Activated CD4-positive, alpha-beta T cell treated with anti-CD3 and anti-CD28 coated beads, Interleukin-2, amount 10 ng/mL, durations not matched to agents 24 days and 14 days (primary cell): ENCODE measurements at regions not wholly inside any gene's neighbourhood (a gene's known extent, or its start where the extent isn't known, plus 50 kb on each side); places are given as distances from the start of the nearest gene placed in this dataset.
"Not testable (repeated sequence)": the region's sequence is repeated elsewhere in the genome, so short reads cannot be mapped to it uniquely, and the experiment has no call there.

Experiments used
- DNase-seq: peaks from one replicate; pipeline ENCODE4 v3.0.0; 2022
- H3K27ac Mint-ChIP-seq: one replicate; pipeline ENCODE4 v1.8.0; 2022; ENCODE audit warnings: mild to moderate bottlenecking, mixed read lengths
- H3K27me3 Mint-ChIP-seq: one replicate; pipeline ENCODE4 v1.8.0; 2022; ENCODE audit warnings: mixed read lengths
- H3K36me3 Mint-ChIP-seq: one replicate; pipeline ENCODE4 v1.8.0; 2022; ENCODE audit warnings: low read depth, mild to moderate bottlenecking, mixed read lengths
- H3K4me1 Mint-ChIP-seq: one replicate; pipeline ENCODE4 v1.8.0; 2021; ENCODE audit warnings: mixed read lengths
- H3K4me3 Mint-ChIP-seq: one replicate; pipeline ENCODE4 v1.8.0; 2022; ENCODE audit warnings: mild to moderate bottlenecking, moderate library complexity, mixed read lengths
- H3K9me3 Mint-ChIP-seq: one replicate; pipeline ENCODE4 v1.8.0; 2021; ENCODE audit warnings: mixed read lengths
- intact Hi-C: fragments of 100-400 bp; cut with micrococcal nuclease; formaldehyde crosslinking; loops from one replicate; pipeline ENCODE4 v1.15.1; 2023

DNA sequence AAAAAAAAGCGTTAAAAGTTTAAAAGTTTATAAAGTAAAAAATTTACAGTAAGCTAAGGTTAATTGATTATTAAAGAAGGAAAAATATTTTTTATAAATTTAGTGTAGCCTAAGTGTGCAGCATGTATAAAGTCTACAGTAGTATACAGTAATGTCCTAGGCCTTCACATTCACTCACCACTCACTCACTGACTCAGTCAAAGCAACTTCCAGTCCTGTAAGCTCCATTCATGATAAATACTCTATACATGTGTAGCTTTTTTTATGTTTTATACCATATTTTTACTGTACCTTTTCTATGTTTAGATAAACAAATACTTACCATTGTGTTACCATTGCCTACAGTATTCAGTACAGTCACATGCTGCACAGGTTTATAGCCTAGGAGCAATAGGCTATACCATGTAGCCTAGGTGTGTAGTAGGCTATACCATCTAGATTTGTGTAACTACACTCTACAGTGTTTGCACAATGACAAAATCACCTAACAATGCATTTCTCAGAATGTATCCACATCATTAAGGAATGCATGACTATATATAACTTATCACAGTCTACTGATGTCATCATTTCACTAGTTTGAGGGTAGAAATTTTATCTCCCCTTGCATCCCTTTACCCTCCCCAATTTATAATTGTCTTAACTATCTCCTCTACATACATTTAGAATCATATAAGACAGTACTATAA is 158.4 kb upstream of the USP9X start:
- H3K4me3 Mint-ChIP-seq, intact Hi-C loops, DNase-seq, H3K9me3 Mint-ChIP-seq, H3K36me3 Mint-ChIP-seq, H3K27me3 Mint-ChIP-seq, H3K27ac Mint-ChIP-seq, H3K4me1 Mint-ChIP-seq: not testable (repeated sequence)

DNA sequence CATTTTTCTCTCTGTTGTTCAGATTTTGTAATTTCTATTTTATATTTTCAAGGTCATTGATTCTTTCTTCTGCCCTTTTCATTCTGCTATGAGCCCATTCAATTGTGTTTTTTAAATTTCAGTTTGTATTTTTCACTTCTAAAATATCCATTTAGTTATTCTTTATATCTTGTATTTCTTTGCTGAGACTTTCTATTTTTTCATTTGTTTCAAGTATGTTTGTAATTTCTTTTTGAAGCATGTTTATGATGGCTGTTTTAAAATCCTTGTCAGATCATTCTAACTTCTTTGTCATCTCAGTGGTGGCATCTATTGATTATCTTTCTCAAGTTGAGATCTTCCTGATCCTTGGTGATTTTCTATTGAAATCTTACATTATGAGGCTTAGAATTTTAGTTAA is 157.2 kb upstream of the USP9X start:
- Mint-ChIP-seq H3K4me3 (no peak overlapping the region), H3K4me1 (peaks cover 9% of the 10 kb centered on the region), H3K9me3 (peaks cover 4% of the 10 kb centered on the region), H3K27ac (no peak overlapping the region), H3K27me3 (no peaks in the 10 kb centered on the region), H3K36me3 (no peaks in the 10 kb centered on the region)
- intact Hi-C loops, result no loop called here
- DNase-seq, result no peak

DNA sequence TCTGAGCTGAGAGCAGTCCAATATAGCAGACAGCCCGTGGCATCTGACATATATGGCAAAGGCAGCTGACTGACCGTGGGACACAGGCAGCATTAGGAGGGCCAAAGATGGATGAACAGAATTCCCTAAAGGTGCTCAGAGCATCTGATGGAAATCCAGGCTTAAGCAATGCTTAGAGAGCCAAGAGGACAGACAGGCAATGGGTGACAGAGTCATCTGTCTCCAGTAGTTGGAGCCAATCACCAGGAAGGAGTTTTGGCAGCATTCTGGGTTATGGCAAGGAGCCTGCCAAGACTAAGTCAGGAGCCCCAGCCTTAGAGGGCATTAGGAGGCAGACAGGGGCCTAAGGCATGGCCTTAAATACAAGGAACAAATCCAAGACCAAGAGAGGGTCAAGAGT is 153.3 kb upstream of the USP9X start:
- Mint-ChIP-seq H3K36me3 (no peaks in the 10 kb centered on the region), H3K9me3 (peaks cover 4% of the 10 kb centered on the region), H3K27ac (peak overlapping the region; percentile 72), H3K27me3 (no peaks in the 10 kb centered on the region), H3K4me1 (peaks cover 18% of the 10 kb centered on the region), H3K4me3 (no peak overlapping the region)
- intact Hi-C loops, result loop anchor here (2.0 to 5.0 kb wide), 3 partner anchors 80 to 195 kb away; partner anchors contain the start of gene MED14
- DNase-seq, result no peak

DNA sequence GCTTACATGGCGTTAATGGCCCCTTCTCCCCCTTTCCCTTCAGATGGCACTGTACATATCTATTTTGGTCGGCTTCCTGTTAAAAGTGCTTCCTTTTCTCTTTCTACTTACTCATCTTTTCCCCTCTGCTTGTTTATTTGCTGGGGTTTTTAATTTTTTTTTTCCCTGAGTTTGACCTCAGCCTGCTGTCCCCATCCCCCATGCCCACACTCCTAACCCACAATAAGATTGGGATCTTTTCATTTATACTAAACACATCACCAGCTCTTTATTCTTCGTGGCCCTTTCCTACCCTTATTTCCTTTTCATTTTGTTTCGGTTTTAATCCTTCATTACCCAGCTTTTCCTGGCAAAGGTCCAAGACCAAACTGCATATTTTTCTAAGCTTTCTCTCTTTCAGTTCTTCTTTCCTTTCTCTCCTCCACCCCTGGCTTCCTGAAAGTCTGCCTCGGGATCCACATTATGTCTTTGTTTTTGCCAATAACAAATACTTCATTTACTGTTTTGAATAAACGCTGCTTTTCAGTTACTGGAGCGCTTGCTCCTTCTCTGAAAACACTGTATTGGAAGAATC is 152.0 kb upstream of the USP9X start:
- Mint-ChIP-seq H3K27me3 (no peaks in the 10 kb centered on the region), H3K4me3 (peak overlapping the region; percentile 79), H3K36me3 (no peaks in the 10 kb centered on the region), H3K4me1 (peaks cover 18% of the 10 kb centered on the region), H3K9me3 (peaks cover 3% of the 10 kb centered on the region), H3K27ac (peak overlapping the region; percentile 95)
- DNase-seq, result peak; percentile 72
- intact Hi-C loops, result loop anchor here (1.0 to 5.0 kb wide), 4 partner anchors 79 to 196 kb away; partner anchors contain the start of gene MED14

DNA sequence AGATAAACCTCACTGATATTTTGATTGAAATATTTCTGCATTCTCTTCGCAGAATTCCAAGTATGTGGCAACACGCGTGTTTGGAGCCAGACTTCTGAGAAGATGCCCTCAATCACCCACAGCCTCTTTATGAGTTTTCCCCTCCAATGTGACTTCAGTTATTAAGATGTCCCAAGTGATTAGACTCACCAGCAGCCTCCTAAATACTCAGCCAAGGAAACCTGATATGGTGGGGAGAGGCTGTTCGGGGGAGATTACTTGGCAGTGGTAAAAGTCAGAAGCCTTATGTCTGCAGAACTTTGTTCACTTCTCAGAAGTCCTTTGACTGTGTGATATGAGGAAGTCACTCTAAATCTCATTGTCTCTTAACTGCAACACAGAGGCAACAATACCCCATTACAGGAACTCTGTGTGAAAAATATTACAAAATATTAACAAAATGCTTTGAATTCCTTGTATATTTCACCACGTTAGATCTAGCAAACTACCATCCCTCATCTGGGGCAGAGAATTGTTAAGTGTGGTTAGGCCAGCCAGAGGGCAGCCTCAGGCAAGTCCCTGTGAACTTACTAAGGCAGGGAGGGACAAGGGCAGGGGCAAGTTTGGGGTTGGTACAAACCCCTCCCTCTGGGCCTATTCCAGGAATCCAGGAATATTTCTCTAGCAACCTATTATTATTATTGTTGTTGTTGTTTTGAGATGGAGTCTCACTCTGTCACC is 151.4 kb upstream of the USP9X start:
- Mint-ChIP-seq H3K4me3 (peak overlapping the region; percentile 79), H3K4me1 (peaks cover 18% of the 10 kb centered on the region), H3K27me3 (no peaks in the 10 kb centered on the region), H3K36me3 (no peaks in the 10 kb centered on the region), H3K27ac (peak overlapping the region; percentile 95), H3K9me3 (no peaks in the 10 kb centered on the region)
- intact Hi-C loops, result loop anchor here (1.0 to 5.0 kb wide), 4 partner anchors 78 to 197 kb away; partner anchors contain the start of gene MED14
- DNase-seq, result peak; percentile 56

DNA sequence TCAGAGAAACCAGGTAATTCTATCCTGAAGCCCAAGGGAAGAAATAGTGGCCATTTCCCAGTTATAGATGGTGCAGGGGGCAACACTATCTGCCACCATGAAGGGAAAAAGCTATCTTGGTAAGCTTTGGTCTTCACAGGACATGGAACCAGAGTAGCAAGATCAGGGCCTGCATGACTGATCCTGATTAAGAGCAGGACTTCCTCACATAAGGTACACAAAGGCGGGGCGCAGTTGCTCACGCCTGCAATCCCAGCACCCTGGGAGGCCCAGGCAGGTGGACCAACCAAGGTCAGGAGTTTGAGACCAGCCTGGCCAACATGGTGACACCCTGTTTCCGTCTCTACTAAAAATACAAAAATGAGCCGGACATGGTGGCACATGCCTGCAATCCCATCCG is 148.4 kb upstream of the USP9X start:
- H3K36me3 Mint-ChIP-seq, result no peaks in the 10 kb centered on the region
- H3K27ac Mint-ChIP-seq, result no peak overlapping the region
- H3K4me3 Mint-ChIP-seq, result no peak overlapping the region
- H3K9me3 Mint-ChIP-seq, result no peaks in the 10 kb centered on the region
- intact Hi-C loops, result no loop called here
- DNase-seq, result no peak
- no peaks in the 10 kb centered on the region for H3K27me3 Mint-ChIP-seq
- peaks cover 15% of the 10 kb centered on the region for H3K4me1 Mint-ChIP-seq

DNA sequence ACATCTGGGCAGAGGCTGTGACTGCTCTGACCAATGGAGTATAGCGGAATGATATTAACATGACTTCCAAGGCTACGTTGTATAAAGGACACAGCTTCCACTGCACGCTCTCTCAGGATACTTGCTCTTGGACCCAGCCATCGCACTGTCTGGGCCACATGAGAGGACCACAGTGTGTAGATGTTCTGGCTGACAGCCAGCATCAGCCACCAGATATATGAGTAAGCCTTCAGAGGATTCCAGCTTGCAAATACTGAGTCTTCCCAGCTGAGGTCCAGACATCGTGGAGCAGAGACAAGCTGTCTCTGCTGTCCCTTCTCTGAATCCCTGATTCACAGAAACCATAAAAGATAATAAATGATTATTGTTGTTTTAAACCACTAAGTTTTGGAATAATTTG is 146.8 kb upstream of the USP9X start:
- intact Hi-C loops, result no loop called here
- Mint-ChIP-seq H3K4me3 (no peak overlapping the region), H3K4me1 (peaks cover 6% of the 10 kb centered on the region), H3K27ac (no peak overlapping the region), H3K9me3 (no peaks in the 10 kb centered on the region), H3K36me3 (no peaks in the 10 kb centered on the region), H3K27me3 (no peaks in the 10 kb centered on the region)
- no peak for DNase-seq

DNA sequence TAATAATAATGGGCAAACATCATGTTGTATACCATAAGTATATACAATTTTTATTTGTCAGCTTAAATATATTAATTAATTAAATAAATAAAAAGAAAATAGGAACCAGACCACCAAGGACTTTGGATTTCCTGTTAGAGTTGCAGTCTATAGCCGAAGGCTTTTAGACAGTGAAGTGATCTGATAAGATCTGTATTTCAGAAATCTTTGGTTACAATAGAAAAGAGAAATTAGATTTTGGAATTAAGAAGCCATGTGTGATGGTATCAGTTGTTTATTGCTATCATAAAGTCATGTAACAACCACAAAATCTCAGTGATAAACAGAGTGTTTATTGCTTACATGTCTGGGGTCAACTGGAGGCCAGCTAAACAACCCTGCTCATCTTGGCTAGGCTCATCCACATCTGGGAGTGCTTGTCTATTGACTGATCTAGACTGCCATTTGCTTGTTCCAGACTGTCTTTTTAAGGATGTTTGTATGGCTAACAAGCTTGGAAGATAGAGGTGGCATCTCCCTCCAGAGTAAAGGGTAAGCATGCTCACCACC is 142.1 kb upstream of the USP9X start:
- H3K4me3 Mint-ChIP-seq, result no peak overlapping the region
- H3K27ac Mint-ChIP-seq, result no peak overlapping the region
- H3K4me1 Mint-ChIP-seq, result no peaks in the 10 kb centered on the region
- intact Hi-C loops, result no loop called here
- no peaks in the 10 kb centered on the region for H3K9me3 Mint-ChIP-seq
- no peak for DNase-seq
- no peaks in the 10 kb centered on the region for H3K36me3 Mint-ChIP-seq
- no peaks in the 10 kb centered on the region for H3K27me3 Mint-ChIP-seq

DNA sequence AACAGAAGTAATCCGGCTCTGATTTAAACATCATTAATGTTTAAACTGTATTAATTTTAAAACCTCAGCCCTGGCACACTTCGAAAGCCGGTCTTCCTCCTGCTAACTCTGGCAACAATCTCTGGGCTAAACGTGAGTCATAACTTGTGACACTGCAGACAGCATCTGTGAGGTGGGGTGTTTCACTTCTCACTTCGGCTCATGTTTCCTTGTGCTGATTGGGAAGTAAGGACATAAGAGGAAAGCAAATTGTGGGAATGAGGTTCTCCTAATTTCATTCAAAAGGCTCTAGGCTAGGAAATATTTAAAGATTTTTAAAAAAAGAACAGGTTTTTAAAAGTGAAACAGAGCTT is 139.9 kb upstream of the USP9X start:
- Mint-ChIP-seq H3K36me3 (no peaks in the 10 kb centered on the region), H3K9me3 (no peaks in the 10 kb centered on the region), H3K27ac (no peak overlapping the region)

DNA sequence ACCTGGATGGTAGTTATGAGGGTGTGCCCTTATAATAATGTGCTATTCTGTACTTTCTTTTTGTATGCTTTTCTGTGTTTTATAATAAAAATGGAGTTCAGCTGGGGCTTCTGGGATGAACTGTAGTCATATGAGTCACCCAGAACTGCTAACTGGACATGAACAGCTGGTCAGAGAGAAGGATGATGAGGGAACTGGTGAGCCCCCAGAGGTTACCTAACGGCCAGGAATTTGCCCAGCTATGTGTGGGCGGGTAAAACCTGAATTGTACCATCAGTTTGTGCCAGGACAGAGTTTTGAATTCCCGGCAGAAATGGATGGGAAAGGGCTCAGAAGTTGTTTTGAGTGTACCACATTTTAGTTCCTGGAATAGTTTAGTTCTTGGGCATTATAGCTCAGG is 138.0 kb upstream of the USP9X start:
- intact Hi-C loops, result no loop called here
- Mint-ChIP-seq H3K27me3 (no peaks in the 10 kb centered on the region), H3K4me1 (peaks cover 4% of the 10 kb centered on the region), H3K36me3 (no peaks in the 10 kb centered on the region), H3K27ac (no peak overlapping the region), H3K9me3 (peaks cover 7% of the 10 kb centered on the region), H3K4me3 (no peak overlapping the region)
- no peak for DNase-seq

More for the DNA sequence above, 139.9 kb upstream of the USP9X start:
- intact Hi-C loops, result no loop called here
- no peak for DNase-seq
- Mint-ChIP-seq H3K4me3 (no peak overlapping the region), H3K27me3 (no peaks in the 10 kb centered on the region), H3K4me1 (no peaks in the 10 kb centered on the region)

DNA sequence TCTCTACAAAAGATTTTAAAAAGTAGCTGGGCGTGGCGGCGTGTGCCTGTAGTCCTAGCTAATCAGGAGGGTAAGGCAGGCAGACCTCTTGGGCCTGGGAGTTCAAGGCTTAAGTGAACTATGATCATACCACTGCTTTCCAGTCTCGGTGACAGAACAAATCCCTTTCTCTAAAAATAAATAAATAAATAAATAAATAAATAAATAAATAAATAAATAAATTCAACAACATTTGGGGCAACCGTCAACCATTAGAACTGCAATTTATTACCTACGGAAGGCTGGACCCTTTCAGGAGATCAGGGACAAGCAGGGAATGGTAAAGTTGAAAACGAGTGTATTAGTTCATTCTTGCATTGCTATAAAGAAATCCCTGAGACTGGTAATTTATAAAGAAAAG is 136.2 kb upstream of the USP9X start:
- no peak overlapping the region for H3K4me3 Mint-ChIP-seq

DNA sequence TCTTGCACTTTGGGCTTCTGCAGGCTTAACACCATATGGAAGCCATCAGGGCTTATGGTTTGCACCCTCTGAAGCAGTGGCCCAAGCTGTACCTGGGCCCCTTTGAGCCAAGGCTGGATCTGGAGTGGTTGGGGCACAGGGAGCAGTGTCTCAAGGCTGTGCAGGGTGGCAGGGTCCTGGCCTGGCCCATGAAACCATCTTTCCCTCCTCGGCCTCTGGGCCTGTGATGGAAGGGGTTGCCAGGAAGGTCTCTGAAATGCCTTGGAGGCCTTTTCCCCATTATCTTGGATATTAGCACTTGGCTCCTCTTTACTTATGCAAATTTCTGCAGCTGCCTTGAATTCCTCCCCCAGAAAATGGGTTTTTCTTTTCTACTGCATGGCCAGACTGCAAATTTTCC is 134.7 kb upstream of the USP9X start:
- Mint-ChIP-seq H3K4me1 (peaks cover 4% of the 10 kb centered on the region), H3K36me3 (no peaks in the 10 kb centered on the region), H3K27me3 (no peaks in the 10 kb centered on the region), H3K4me3 (no peak overlapping the region), H3K27ac (no peak overlapping the region), H3K9me3 (peaks cover 7% of the 10 kb centered on the region)
- intact Hi-C loops, result no loop called here
- DNase-seq, result no peak

More for the DNA sequence above, 136.2 kb upstream of the USP9X start:
- peaks cover 4% of the 10 kb centered on the region for H3K4me1 Mint-ChIP-seq
- peaks cover 7% of the 10 kb centered on the region for H3K9me3 Mint-ChIP-seq
- no peaks in the 10 kb centered on the region for H3K36me3 Mint-ChIP-seq
- no peak for DNase-seq
- H3K27ac Mint-ChIP-seq, result no peak overlapping the region
- intact Hi-C loops, result no loop called here
- no peaks in the 10 kb centered on the region for H3K27me3 Mint-ChIP-seq

DNA sequence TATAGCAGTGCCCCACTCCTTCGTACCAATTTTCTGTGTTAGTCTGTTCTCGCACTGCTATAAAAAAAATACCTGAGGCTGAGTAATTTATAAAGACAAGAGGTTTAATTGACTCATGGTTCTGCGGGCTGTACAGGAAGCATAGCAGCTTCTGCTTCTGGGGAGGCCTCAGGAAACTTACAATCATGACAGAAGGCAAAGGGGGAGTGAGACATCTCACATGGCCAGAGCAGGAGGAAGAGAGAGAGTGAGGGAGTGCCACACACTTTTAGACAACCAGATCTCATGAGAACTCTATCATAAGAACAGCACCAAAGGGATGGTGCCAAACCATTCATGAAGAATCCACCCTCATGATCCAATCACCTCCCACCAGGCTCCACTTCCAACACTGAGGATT is 133.8 kb upstream of the USP9X start:
- H3K27me3 Mint-ChIP-seq, H3K9me3 Mint-ChIP-seq, H3K36me3 Mint-ChIP-seq, H3K4me1 Mint-ChIP-seq, intact Hi-C loops, DNase-seq: not testable (repeated sequence)
- H3K4me3 Mint-ChIP-seq, result peak overlapping the region; percentile 15
- peak overlapping the region; percentile 53 for H3K27ac Mint-ChIP-seq

DNA sequence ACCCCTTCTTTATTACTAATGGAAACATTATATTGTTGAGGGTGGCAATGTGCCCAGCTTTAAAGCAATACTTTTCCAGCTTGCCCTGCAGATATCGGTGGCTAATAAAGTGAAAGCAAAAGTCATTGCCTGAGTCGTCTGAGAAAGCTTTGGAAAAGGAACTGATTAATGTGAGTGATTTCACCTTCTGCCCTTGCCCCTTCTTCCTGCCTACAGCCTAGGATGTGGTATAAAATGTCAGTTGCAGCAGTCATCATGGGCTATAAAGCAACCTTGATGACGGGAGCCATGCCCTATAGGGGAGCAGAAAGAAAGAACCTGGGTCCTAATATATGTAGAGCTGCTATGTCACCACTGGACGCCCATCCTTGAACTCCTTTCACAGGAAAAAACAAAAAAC is 132.4 kb upstream of the USP9X start:
- Mint-ChIP-seq H3K4me3 (peak overlapping the region; percentile 48), H3K36me3 (no peaks in the 10 kb centered on the region), H3K4me1 (peaks cover 4% of the 10 kb centered on the region), H3K27me3 (no peaks in the 10 kb centered on the region), H3K27ac (peak overlapping the region; percentile 11), H3K9me3 (peaks cover 7% of the 10 kb centered on the region)
- intact Hi-C loops, result no loop called here
- peak; percentile 72 for DNase-seq
